HG03460 (cell line): ENCODE measurements at regions not wholly inside any gene's neighbourhood (a gene's known extent, or its start where the extent isn't known, plus 50 kb on each side); places are given as distances from the start of the nearest gene placed in this dataset.

Source experiments
- ATAC-seq: cut with Tn5 transposase; IDR thresholded peaks from one replicate; pipeline ENCODE4 v1.9.1; 2021; ENCODE audit not compliant: unreplicated experiment

DNA sequence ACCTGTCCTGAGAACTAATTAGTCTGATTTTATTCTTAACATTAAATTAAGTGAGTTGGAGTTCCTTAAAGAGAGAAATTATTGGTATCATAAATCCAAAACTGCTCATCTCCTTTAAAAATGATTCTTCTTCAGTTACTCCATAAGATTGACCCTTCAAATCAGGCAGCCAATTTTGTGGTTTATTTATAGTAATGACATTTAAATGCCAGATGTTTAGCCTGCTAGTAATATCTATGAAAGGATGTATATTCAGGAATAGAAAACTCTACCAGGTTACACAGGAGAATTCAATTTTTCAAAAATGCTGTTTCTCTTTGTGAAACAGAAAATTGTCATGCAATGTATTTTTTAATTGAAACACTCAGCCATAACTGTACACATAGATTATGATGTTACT lies 457.8 kb upstream of the ROBO2 start:
- ATAC-seq = no peak

GRCh38 chr3:76582632-76583378 lies 457.1 kb upstream of the ROBO2 start:
- ATAC-seq = no peak

GRCh38 chr3:76585794-76586392 lies 454.0 kb upstream of the ROBO2 start:
- no peak for ATAC-seq

DNA sequence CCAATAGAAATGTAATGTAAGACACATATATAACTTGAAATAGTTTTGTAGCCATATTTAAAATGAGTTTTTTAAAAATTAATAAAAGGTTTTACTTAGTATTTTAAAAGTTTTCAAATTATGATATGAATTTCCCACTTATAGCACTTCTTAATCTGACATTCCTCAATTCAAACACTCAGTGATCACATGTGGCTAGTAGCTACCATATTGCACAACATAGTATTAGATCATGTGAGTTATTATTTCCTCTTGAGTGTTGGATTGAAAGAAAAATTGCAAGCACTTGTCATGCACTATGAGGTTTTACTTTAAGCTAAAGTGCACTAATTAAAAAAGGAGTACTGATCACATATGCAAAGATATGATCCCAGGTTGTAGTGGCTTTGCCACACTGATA lies 453.4 kb upstream of the ROBO2 start:
- ATAC-seq = no peak

- no peak for ATAC-seq
Observed at GRCh38 chr3:76610150-76610549, 429.7 kb upstream of the ROBO2 start.

DNA sequence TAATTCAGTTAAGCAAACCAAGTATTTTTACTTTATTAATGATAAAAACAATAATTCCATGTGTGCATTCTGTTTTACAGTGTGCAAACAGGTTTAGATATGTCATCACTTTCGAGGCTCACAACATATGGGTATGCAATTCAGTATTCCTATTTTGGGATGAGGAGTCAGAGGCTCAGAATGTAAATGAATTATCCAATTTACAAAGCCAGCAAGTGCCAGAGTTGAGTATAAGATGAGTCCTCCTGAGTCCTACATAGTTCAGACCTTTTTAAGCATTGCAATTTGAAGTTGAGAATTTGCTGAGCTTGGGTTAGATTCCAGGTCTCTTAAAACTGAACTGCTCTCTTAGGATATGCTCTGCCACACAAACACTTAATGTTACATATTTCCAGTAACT lies 424.2 kb upstream of the ROBO2 start:
- ATAC-seq = no peak

GRCh38 chr3:76624164-76624563 lies 415.7 kb upstream of the ROBO2 start:
- ATAC-seq = no peak

- no peak for ATAC-seq
Observed at GRCh38 chr3:76627236-76627635, 412.7 kb upstream of the ROBO2 start.

DNA sequence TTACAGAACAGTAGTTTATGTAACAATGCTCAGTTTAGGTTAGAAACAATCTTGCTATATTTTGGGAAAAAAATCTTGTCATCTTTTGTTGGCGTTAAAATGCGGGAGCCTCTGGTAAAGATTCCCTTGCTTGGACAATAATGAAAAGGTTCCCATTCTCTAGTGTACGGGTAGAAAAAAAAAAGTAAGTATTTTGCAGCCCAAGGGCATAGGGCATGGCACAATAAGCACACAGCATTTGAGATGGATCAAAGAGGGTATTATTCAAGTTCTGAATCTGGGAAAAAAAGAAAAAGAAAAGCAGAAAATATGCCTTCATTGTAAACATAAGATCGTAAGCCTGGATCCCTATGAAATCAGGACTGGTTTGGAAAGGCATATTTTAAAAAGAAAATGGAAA lies 408.6 kb upstream of the ROBO2 start:
- no peak for ATAC-seq

DNA sequence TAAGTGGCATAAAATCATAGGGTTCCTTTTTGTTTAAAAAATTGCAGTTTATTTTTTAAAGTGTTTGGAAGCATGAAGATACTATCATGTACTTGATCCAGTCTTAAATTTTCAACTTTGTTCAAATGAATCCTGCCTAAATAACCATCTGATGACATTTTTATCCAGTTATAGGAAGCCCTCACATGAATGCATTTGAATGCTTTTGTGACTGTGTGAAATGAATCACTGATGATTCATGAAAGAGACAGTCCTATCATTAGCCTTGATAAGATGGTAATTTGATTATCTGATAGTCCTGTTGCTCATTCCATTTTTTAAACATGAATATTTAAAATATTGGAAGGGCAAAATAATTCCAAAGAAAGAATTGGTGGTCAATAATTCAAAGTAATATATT lies 401.9 kb upstream of the ROBO2 start:
- no peak for ATAC-seq

GRCh38 chr3:76643623-76644304 lies 396.1 kb upstream of the ROBO2 start:
- ATAC-seq = no peak

DNA sequence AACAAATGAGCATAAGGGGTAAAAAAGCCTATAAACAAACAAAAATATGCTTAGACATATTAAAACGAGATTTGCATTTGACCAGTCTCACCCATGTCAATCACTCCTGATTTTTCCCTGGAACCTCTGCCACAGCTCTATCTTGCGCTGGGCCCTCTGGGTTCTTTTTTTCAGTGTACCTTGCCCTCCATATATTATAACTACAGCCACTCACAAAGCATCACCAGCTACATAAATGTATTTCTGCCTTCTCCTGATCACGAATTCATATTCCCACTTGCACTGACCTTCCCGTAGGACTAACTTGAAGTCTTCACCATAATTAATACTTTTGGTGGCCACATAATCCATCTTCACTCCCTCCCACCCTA lies 395.6 kb upstream of the ROBO2 start:
- ATAC-seq = no peak

GRCh38 chr3:76645724-76646123 lies 394.2 kb upstream of the ROBO2 start:
- ATAC-seq = no peak

- no peak for ATAC-seq
Observed at GRCh38 chr3:76646921-76647562, 392.9 kb upstream of the ROBO2 start.

DNA sequence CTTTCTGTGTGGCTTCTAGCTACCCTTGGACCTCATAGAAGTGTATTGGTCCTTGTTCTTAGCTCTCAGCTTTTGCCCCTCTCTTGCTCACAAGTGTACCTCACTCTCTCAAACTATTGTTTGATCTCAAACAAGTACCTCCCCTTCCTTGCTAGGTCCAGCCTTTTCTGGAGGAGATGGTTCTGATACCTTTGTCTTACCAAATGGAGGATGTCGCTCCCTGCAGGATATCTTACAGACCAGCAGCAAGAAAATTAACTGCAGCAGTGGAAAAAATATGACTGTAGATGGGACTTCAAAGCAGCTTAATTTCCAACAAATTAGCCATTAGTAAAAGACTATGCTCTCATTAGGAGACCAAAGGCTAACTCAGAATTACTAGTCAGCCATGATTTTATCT lies 388.1 kb upstream of the ROBO2 start:
- no peak for ATAC-seq

DNA sequence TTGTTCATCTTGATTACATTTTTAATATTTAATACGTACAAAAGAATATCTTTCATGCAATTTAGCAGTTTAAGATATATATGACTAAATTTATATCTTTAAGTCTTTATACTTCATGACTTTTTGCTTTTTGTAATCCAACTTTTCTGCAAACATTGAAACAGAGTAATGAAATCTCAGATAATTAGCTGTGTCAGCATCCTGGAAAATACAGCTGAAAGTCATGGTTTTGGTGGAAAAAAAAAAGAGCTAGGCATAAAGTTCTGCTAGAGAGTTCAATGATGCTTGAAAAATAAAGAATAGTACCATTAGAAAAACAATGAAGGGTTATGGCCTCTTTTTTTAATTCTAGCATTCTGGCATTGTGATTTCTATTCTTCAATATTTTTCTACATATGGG lies 387.4 kb upstream of the ROBO2 start:
- ATAC-seq = no peak

DNA sequence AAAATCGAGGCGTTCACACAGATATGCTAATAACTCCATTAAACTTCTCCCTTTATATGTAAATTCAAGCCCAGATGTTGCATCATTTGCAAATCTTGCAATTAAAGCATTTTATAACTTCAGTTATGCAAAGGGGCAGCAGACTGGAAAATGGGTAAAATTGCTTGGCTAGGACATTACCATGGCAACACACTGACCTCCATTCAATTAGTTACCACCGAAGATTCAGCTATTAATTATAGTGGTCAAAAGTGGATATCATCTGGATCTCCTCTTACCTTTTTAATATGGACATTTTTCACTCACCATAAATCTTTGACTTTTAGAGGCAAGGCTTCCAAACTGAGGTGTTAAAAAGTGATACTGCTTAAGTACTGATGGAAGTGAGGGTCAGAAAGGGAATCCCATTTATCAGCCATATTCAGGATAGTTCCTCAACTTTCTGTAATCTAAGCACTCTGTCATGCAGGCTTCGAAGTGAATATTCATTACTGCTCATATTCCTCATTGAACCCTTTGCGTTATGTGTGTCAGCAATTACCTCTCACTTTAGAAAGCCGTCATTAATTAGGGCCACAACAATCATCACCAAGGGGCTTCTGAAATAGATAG lies 386.2 kb upstream of the ROBO2 start:
- ATAC-seq = no peak

GRCh38 chr3:76656531-76657070 lies 383.3 kb upstream of the ROBO2 start:
- no peak for ATAC-seq

GRCh38 chr3:76657909-76658308 lies 382.0 kb upstream of the ROBO2 start:
- ATAC-seq = no peak

GRCh38 chr3:76661527-76662250 lies 378.2 kb upstream of the ROBO2 start:
- ATAC-seq = no peak

- no peak for ATAC-seq
Observed at GRCh38 chr3:76664816-76665215, 375.1 kb upstream of the ROBO2 start.
